ENCODE measurements at regions not wholly inside any gene's neighbourhood (a gene's known extent, or its start where the extent isn't known, plus 50 kb on each side); places are given as distances from the start of the nearest gene placed in this dataset.
A peak's percentile ranks its signal among the peaks of the same experiment; 100 is the strongest.

DNA sequence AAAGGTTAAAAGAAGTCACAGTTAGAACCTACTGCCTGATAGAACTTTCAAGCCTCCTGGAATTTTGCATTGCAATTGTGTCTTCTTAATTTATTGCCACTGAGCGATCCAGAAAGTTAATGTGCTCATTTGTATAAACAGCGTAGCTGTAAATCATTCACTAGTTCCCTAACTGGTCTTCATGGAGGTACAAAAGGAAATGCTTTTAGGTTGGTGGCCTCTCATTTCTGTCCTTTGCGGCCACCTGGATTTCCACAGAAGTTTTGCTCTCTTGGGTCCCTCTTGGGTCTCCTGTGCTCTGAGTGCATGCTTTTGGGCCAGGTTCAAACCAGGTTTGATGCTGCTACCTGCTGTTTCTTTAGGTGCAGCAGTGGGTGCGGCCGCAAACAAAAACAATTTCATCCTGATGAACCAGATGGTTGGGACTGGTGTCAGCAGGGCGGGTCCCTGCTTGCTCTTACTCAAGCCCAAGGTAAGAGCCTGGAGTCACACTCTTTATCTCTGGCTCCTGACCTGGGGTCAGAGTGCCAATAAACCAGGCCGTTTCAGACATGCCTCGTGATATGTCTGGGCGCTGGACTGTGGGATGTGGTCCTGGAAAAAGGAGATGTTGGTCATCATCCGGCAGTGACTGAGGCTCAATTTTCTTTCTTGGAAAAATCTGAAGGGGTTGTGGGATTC, 270.1 kb downstream of the PTTG2 start:
- DNase-seq (ENCODE audit: low spot score) (no peak), FAIRE-seq (no peak)

GRCh38 chr4:38230821-38231563, 270.8 kb downstream of the PTTG2 start:
- no peak for FAIRE-seq
- no peak for DNase-seq (ENCODE audit: low spot score)

GRCh38 chr4:38231626-38232025, 271.4 kb downstream of the PTTG2 start:
- FAIRE-seq (no peak), DNase-seq (ENCODE audit: low spot score) (no peak)

DNA sequence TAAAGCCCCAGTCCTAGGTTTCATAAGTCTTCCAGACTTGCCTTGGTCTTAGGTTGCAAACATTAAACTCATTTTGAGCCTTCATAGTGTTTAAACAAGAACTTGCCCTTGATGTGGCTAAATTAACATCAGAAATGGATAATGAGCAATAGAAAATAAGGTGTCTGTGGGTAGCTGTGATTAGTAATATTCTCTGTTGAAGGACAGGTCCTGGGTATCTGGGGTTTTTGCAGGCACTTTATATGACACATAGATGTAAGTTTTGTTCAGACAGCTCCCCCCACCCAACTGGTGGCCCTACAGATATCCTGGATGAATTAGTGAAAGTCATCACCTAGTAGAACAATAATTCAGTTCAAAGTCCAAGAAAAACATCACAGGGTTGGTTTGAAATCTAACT, 272.5 kb downstream of the PTTG2 start:
- DNase-seq (ENCODE audit: low spot score) = no peak

DNA sequence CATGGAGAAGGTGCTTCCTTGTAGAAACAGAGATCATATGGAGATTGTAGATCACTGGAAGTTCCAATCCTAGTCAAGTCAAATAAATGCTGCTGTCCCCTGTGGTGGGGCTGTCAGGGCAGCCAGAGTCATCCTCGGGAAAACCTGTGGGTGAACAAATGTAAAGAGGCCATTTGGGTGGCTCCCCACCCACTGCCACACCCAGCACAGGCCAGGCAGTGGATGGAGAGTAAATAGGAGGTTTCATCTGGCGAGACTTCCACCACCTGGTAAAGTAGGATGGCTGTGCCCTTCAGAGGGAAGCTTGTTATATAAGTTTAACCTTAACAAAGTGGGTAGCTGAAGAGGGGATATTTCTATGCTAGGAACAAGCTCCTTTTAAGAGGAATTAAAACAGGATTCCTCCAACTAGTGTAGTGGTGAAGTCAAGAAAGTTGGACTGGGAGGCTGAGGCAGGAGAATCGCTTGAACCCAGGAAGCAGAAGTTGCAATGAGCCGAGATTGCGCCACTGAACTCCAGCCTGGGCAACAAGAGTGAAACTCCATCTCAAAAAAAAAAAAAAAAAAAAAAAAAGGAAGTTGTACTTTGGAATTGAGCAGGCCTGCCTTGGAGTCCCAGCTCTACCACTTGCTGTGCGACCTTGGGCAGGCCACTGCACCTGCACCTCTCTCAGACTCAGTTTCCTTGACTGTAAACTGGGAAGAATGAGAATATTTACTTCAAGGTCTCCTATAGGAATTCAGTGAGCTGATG, 273.7 kb downstream of the PTTG2 start:
- FAIRE-seq = no peak
- no peak for DNase-seq (ENCODE audit: low spot score)

More for the DNA sequence above, 272.5 kb downstream of the PTTG2 start:
- no peak for FAIRE-seq

DNA sequence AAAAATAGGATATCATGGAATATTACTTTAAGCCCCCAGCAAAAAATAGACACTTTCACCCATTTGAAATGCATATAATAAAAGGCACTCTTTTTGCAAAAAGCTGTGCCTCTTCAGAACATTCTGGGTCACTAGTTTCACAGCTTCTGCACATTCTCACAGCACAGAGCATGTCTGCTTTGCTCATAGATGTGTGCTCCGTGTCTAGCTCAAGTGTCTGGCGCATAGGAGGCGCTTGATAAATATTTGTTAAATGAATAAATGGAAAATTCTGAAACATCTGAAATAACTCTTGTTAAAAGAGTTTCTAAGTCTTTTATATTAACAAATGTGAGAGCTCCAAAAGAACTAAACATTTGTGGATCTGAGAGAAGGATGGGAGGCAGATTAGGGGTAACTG, 275.2 kb downstream of the PTTG2 start:
- no peak for DNase-seq (ENCODE audit: low spot score)
- FAIRE-seq = no peak

- no peak for FAIRE-seq
- no peak for DNase-seq (ENCODE audit: low spot score)
Observed at GRCh38 chr4:38236003-38236402, 275.8 kb downstream of the PTTG2 start.

DNA sequence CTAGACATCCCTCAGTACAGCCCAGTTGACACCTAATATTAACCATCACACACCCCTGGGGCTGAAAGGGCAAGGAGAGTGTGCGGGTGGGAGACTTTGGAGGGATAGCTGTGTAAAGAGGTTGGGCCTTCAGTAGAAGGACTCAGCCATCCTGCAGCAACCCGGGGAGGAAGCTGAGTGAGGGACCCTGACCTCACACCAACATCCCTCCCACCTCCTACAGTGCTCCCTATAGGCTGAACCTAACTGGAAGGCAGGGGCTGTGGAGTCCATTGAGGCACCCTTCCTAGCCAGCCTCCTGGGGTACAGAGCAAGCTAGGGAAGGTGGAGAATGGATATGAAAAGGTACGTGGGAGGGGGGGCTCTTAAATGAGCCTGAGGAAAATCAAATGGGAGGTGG, 276.3 kb downstream of the PTTG2 start:
- no peak for DNase-seq (ENCODE audit: low spot score)
- no peak for FAIRE-seq

GRCh38 chr4:38237139-38237538, 276.9 kb downstream of the PTTG2 start:
- no peak for FAIRE-seq
- DNase-seq (ENCODE audit: low spot score) = no peak

DNA sequence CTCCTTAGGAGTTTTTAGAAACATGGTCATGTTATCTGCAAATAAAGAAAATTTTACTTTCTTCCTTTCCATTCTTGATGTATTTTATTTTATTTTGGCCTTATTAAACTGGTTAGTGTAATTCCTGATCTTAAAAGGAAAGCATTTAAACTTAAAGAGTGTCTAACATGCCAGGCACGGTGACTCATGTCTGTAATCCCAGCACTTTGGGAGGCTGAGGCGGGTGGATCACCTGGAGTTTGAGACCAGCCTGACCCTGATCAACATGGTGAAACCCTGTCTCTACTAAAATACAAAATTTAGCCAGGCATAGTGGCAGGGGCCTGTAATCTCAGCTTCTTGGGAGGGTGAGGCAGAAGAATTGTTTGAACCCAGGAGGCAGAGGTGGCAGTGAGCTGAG, 281.3 kb downstream of the PTTG2 start:
- no peak for FAIRE-seq

GRCh38 chr4:38242101-38242500, 281.9 kb downstream of the PTTG2 start:
- no peak for FAIRE-seq
- DNase-seq (ENCODE audit: low spot score) = no peak

More for the DNA sequence above, 281.3 kb downstream of the PTTG2 start:
- no peak for DNase-seq (ENCODE audit: low spot score)

DNA sequence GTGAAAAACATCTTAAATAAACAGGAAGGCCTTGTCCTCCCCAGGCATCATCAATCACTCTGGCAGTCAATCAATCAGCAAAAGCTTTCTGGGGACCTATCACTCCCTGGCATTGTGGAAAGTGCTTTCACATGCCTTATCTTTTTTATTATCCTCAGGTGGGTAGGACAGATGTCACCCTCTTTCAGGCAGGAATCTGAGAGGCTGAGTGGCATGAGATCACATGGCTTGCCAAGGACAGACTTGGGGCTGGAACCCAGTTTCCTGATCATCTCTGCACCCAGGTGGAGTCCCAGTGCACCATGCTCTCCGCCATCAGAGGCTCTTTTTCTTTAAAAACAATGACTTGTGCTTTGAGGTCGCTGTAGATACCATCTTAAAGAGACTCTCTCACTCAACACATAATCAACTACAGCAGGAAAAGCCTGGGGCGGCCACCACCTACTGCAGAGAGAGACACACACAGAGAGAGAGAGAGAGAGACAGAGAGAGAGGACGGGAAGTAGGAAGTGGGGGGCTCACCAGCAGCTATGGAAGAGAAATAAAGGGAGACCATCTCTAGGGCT, 282.7 kb downstream of the PTTG2 start:
- FAIRE-seq = no peak
- DNase-seq (ENCODE audit: low spot score) = no peak

- DNase-seq (ENCODE audit: low spot score) (no peak), FAIRE-seq (no peak)
Observed at GRCh38 chr4:38243388-38244053, 283.3 kb downstream of the PTTG2 start.

GRCh38 chr4:38254825-38255224, 294.6 kb downstream of the PTTG2 start:
- FAIRE-seq (no peak), DNase-seq (ENCODE audit: low spot score) (no peak)

- no peak for FAIRE-seq
- no peak for DNase-seq (ENCODE audit: low spot score)
Observed at GRCh38 chr4:38255572-38255971, 295.4 kb downstream of the PTTG2 start.

DNA sequence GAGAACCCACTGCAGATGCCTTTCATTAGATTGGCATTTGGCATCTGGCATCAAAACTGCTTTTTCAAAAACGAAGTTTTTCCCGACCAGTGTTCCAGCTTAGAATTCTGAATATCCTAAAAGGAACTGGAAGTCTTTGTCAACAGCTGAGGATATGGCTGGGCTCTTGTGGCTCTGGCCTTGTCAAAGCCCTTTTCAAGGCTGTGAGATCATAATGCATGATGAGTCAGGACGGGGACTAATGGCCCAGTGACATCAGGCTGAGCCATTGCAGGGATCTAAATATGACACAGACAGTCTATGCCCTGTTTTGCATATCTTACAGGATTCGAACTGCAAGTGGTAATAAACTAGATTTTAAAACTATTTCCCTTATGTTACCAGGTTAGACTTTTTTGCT, 306.4 kb downstream of the PTTG2 start:
- FAIRE-seq = no peak
- peak; percentile 49 for DNase-seq (ENCODE audit: low spot score)

DNA sequence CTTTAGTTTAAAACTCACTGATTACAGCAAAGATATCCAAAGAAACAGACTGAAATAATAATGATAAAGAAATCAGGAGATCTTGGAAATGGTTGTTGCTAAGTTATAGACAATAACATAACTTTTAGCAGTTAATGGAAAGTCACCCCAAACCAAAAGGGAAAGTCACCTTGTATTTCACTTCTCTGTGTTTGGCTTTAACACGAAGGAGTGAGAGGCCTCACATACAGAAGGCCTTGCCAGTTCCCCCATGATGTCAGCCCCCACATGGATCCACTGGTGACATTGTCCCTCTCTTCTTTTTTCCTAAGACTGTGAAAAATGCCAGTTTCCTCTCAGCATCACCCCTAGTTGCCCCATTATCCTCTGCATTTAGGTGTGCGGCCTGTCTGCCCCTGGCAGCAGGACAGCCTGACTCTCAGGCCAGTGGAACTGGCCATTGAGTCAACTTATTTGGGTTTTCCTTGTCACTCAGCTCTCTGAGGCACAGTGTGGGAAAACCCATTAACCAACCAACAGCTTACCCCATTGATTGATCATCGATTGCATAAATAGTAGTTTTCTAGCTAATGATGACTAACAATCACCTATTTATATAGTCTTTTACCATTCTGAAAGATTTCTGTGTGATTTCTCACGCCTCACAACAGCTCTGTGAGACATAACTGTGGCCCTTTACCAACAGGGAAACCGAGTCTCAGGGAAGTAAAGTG, 308.1 kb downstream of the PTTG2 start:
- FAIRE-seq = no peak
- DNase-seq (ENCODE audit: low spot score) = no peak

DNA sequence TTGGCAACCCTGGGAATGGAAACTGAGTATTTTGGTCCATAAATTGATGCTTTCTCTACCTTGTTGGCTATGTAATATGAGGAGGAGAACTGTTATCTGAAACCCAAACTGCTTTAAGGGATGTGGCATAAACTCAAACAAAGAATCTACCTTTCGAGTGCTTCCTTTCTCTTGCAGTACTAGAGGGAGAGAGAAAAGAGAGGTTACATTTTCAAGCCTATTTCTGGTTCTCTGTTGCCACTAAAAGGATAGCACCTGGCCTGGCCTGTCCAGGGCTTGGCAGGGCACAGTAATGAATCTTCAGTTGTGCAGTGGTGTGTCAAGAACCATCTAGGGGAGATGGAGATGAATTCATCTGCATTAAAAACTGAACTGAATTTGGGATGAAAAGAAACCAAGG, 308.6 kb downstream of the PTTG2 start:
- FAIRE-seq (no peak), DNase-seq (ENCODE audit: low spot score) (no peak)

DNA sequence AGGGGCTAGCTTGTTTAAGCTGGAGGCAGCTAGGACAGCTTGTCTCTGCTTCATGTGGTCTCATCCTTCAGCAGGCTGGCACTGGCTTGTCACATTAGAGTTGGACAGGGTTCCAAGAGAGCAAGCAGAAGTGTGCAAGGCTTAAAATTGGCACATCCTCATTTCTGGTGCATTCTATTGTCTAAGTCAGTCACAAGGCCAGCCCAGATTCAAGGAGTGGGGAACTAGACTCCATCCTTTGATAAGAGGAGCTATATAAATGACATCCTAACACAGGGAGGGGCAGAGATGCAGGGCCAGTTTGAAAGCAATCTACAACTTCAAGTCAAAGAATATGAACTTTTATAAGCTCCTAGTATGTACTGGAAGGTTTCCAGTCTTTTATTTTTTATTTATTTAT, 313.2 kb downstream of the PTTG2 start:
- FAIRE-seq (no peak), DNase-seq (ENCODE audit: low spot score) (no peak)

DNA sequence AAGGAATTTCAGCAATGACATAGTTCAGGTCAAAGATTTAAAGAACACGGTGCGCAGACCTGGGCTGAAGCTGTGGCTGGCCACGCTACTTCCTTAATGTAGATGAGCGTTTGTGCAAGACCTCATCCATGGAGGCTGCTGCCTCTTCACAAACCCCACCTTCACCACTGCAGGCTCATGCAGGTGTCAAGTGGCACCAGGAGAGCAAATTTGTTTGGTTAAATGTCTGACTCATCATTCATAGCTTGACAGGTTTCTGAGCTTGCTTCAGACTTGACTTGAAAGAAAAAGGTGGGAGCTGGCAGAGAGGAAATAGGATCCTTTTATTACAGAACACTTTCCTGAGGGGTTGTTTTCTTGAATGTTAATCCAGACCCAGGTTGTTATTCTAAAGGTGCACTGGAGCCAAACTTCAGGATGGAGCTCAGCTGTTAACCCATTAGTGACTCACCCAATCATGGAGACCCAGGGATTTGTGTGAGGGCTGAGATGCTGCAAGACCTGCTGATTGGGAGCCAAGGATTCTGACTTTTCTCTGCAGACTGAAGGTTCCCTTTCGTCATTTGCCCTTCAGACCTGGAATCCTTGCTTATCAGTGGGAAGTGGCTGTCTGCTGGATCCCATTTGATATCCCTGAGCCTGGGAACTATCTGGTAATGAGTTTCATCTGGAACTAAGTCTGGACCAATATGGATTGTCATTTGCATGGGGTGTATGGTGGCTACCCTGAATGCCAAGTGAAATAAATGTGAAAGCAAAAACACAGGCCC, 315.3 kb downstream of the PTTG2 start:
- FAIRE-seq (no peak), DNase-seq (ENCODE audit: low spot score) (no peak)
